A673 (cell line): ENCODE measurements at regions not wholly inside any gene's neighbourhood (a gene's known extent, or its start where the extent isn't known, plus 50 kb on each side); places are given as distances from the start of the nearest gene placed in this dataset.

Experiments used
- BruUV-seq: library from RNA; stranded (reverse); fragments of 400-500 nt; replicated peaks from 2 replicates; lab custom pipeline; 2021; lab: Mats Ljungman, UMichigan
- CTCF ChIA-PET: fragments of 300-600 bp; sonication (Branson Sonifier 250); formaldehyde crosslinking; loops from one replicate; lab custom pipeline; 2022; ENCODE audit warnings: antibody characterized with exemption; lab: Charles Lee
- POLR2A ChIA-PET: fragments of 300-600 bp; sonication (Branson Sonifier 250); formaldehyde crosslinking; loops from one replicate; lab custom pipeline; 2022; ENCODE audit warnings: antibody characterized with exemption; ENCODE audit not compliant: low non-redundant PET; lab: Charles Lee
- DNase-seq: peaks from one replicate; pipeline ENCODE4 v3.0.0-alpha.2; 2015; ENCODE audit warnings: low spot score
- H3K27ac ChIP-seq: fragments of 200-600 bp; sonication (generic); 2 replicates; pipeline ENCODE4 v1.5.1; 2016; ENCODE audit warnings: mixed run types, low read depth, mild to moderate bottlenecking, mixed read lengths, antibody characterized with exemption, low read length; ENCODE audit not compliant: poor library complexity, severe bottlenecking
- H3K27me3 ChIP-seq: fragments of 200-600 bp; sonication (generic); replicated peaks from 2 replicates; pipeline ENCODE4 v1.6.1; 2017; ENCODE audit warnings: mixed run types, low read depth, mild to moderate bottlenecking, mixed read lengths, antibody characterized with exemption, low read length; ENCODE audit not compliant: insufficient read depth, poor library complexity
- H3K36me3 ChIP-seq: fragments of 200-600 bp; sonication (generic); 2 replicates; pipeline ENCODE4 v1.6.1; 2016; ENCODE audit warnings: mixed run types, mild to moderate bottlenecking, mixed read lengths, antibody characterized with exemption, low read length; ENCODE audit not compliant: insufficient read depth, poor library complexity, severe bottlenecking
- H3K4me1 ChIP-seq: fragments of 200-600 bp; sonication (generic); 2 replicates; pipeline ENCODE4 v1.6.1; 2017; ENCODE audit warnings: mixed run types, mild to moderate bottlenecking, mixed read lengths, antibody characterized with exemption, low read length; ENCODE audit not compliant: insufficient read depth, poor library complexity, severe bottlenecking
- H3K4me3 ChIP-seq: fragments of 200-600 bp; sonication (generic); 2 replicates; pipeline ENCODE4 v1.5.1; 2016; ENCODE audit warnings: low read depth, mixed run types, mild to moderate bottlenecking, mixed read lengths, low read length; ENCODE audit not compliant: poor library complexity, severe bottlenecking
- H3K9me3 ChIP-seq: fragments of 200-600 bp; sonication (generic); 2 replicates; pipeline ENCODE4 v1.6.1; 2016; ENCODE audit warnings: mixed run types, low read depth, mild to moderate bottlenecking, mixed read lengths, antibody characterized with exemption, low read length; ENCODE audit not compliant: poor library complexity, severe bottlenecking
- CTCF ChIP-seq: fragments of 300-800, 200-600 bp; sonication (generic); conservative IDR thresholded peaks from 2 replicates; pipeline ENCODE4 v1.5.1; 2017; ENCODE audit warnings: low read depth, mild to moderate bottlenecking, antibody characterized with exemption, low read length, moderate library complexity, mixed read lengths
- EZH2 ChIP-seq: fragments of 200-600 bp; sonication (generic); IDR thresholded peaks from 2 replicates; pipeline ENCODE4 v1.6.1; 2017; ENCODE audit warnings: borderline replicate concordance, low read depth, mild to moderate bottlenecking, mixed read lengths, antibody characterized with exemption, low read length; ENCODE audit not compliant: poor library complexity, severe bottlenecking
- intact Hi-C: fragments of 100-400 bp; cut with micrococcal nuclease; formaldehyde crosslinking; loops from one replicate; pipeline ENCODE4 v1.10.0; 2022; ENCODE audit not compliant: unreplicated experiment

GRCh38 chr16:85205747-85206471, 93.6 kb upstream of the CIBAR2 start:
- POLR2A ChIA-PET, result no interaction called here

GRCh38 chr16:85206472-85207356, 94.4 kb upstream of the CIBAR2 start:
- Histone ChIP-seq H3K36me3 (no peaks in the 10 kb centered on the region), H3K27ac (no peak overlapping the region), H3K4me3 (no peak overlapping the region), H3K27me3 (no peaks in the 10 kb centered on the region), H3K9me3 (no peaks in the 10 kb centered on the region), H3K4me1 (peaks cover 9% of the 10 kb centered on the region)
- no peak for DNase-seq
- CTCF ChIA-PET, result no interaction called here
- BruUV-seq, result no TSS peak
- POLR2A ChIA-PET, result no interaction called here
- TF ChIP-seq EZH2 (no peak), CTCF (no peak)
- intact Hi-C loops, result no loop called here

More at GRCh38 chr16:85205747-85206471, 93.6 kb upstream of the CIBAR2 start:
- peaks cover 9% of the 10 kb centered on the region for H3K4me1 ChIP-seq
- no peaks in the 10 kb centered on the region for H3K36me3 ChIP-seq
- no peak overlapping the region for H3K27ac ChIP-seq
- no peak for TF ChIP-seq EZH2
- no peak for TF ChIP-seq CTCF
- no TSS peak for BruUV-seq
- CTCF ChIA-PET, result no interaction called here
- intact Hi-C loops, result no loop called here
- H3K4me3 ChIP-seq, result no peak overlapping the region
- H3K27me3 ChIP-seq, result no peaks in the 10 kb centered on the region
- no peak for DNase-seq
- no peaks in the 10 kb centered on the region for H3K9me3 ChIP-seq

GRCh38 chr16:85207357-85207921, 95.2 kb upstream of the CIBAR2 start:
- BruUV-seq, result no TSS peak
- H3K27me3 ChIP-seq, result no peaks in the 10 kb centered on the region
- TF ChIP-seq EZH2 (no peak), CTCF (no peak)
- H3K27ac ChIP-seq, result no peak overlapping the region
- no peaks in the 10 kb centered on the region for H3K36me3 ChIP-seq
- no peak for DNase-seq
- CTCF ChIA-PET, result no interaction called here
- no peak overlapping the region for H3K4me3 ChIP-seq
- POLR2A ChIA-PET, result no interaction called here
- peaks cover 9% of the 10 kb centered on the region for H3K4me1 ChIP-seq
- no peaks in the 10 kb centered on the region for H3K9me3 ChIP-seq
- intact Hi-C loops, result no loop called here
